ENCODE measurements at regions not wholly inside any gene's neighbourhood (a gene's known extent, or its start where the extent isn't known, plus 50 kb on each side); places are given as distances from the start of the nearest gene placed in this dataset.

GRCh38 chr15:69653306-69653705 is 200.7 kb downstream of the RPLP1 start:
- TF ChIP-seq, protein P1, sequence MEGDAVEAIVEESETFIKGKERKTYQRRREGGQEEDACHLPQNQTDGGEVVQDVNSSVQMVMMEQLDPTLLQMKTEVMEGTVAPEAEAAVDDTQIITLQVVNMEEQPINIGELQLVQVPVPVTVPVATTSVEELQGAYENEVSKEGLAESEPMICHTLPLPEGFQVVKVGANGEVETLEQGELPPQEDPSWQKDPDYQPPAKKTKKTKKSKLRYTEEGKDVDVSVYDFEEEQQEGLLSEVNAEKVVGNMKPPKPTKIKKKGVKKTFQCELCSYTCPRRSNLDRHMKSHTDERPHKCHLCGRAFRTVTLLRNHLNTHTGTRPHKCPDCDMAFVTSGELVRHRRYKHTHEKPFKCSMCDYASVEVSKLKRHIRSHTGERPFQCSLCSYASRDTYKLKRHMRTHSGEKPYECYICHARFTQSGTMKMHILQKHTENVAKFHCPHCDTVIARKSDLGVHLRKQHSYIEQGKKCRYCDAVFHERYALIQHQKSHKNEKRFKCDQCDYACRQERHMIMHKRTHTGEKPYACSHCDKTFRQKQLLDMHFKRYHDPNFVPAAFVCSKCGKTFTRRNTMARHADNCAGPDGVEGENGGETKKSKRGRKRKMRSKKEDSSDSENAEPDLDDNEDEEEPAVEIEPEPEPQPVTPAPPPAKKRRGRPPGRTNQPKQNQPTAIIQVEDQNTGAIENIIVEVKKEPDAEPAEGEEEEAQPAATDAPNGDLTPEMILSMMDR (IDR thresholded peaks at IDR 0.05; ENCODE audit: low read depth, low read length, poor library complexity, severe bottlenecking) = no peak
- TF ChIP-seq EZH2phosphoT487 (IDR thresholded peaks at IDR 0.05; ENCODE audit: borderline replicate concordance, low read length) = no peak

Measured in DOHH2 (cell line).